VCaP (cell line): ENCODE measurements at regions not wholly inside any gene's neighbourhood (a gene's known extent, or its start where the extent isn't known, plus 50 kb on each side); places are given as distances from the start of the nearest gene placed in this dataset.
"Not testable (repeated sequence)": the region's sequence is repeated elsewhere in the genome, so short reads cannot be mapped to it uniquely, and the experiment has no call there.

ENCODE experiments used
- H3K27ac ChIP-seq: fragments of 450-650 bp; 2 replicates; pipeline ENCODE4 v1.5.1; 2017
- CTCF ChIP-seq: fragments of 450-650 bp; conservative IDR thresholded peaks from 2 replicates; pipeline ENCODE4 v1.5.1; 2017; ENCODE audit warnings: mild to moderate bottlenecking, moderate library complexity

GRCh38 chr2:76178610-76179009, 467.9 kb upstream of the GCFC2 start:
- H3K27ac ChIP-seq: no peak overlapping the region
- no peak for TF ChIP-seq CTCF

GRCh38 chr2:76175295-76175694, 464.6 kb upstream of the GCFC2 start:
- TF ChIP-seq CTCF: no peak

GRCh38 chr2:76174505-76174904, 463.8 kb upstream of the GCFC2 start:
- TF ChIP-seq CTCF: no peak
- no peak overlapping the region for H3K27ac ChIP-seq

More at GRCh38 chr2:76175295-76175694, 464.6 kb upstream of the GCFC2 start:
- no peak overlapping the region for H3K27ac ChIP-seq

GRCh38 chr2:76173206-76173605, 462.5 kb upstream of the GCFC2 start:
- H3K27ac ChIP-seq: not testable (repeated sequence)

GRCh38 chr2:76172154-76172595, 461.5 kb upstream of the GCFC2 start:
- H3K27ac ChIP-seq: not testable (repeated sequence)

GRCh38 chr2:76170856-76171255, 460.1 kb upstream of the GCFC2 start:
- no peak overlapping the region for H3K27ac ChIP-seq
- no peak for TF ChIP-seq CTCF

GRCh38 chr2:76170009-76170384, 459.3 kb upstream of the GCFC2 start:
- H3K27ac ChIP-seq: no peak overlapping the region
- TF ChIP-seq CTCF: no peak

- no peak overlapping the region for H3K27ac ChIP-seq
- no peak for TF ChIP-seq CTCF
Measured at GRCh38 chr2:76169276-76170008, 458.7 kb upstream of the GCFC2 start.

- no peak for TF ChIP-seq CTCF
- H3K27ac ChIP-seq: no peak overlapping the region
Measured at GRCh38 chr2:76163860-76164259, 453.1 kb upstream of the GCFC2 start.
